ENCODE measurements at regions not wholly inside any gene's neighbourhood (a gene's known extent, or its start where the extent isn't known, plus 50 kb on each side); places are given as distances from the start of the nearest gene placed in this dataset.
A peak's percentile ranks its signal among the peaks of the same experiment; 100 is the strongest.

GRCh38 chr15:62565634-62566026 is 400.5 kb upstream of the C2CD4B start:
- no peaks in the 10 kb centered on the region for H3K9me3 Mint-ChIP-seq
- peaks cover 3% of the 10 kb centered on the region for H3K27me3 Mint-ChIP-seq (ENCODE audit: low read depth, poor library complexity)
- no peak for DNase-seq
- no peak overlapping the region for H3K27ac Mint-ChIP-seq
- peaks cover 10% of the 10 kb centered on the region for H3K36me3 Mint-ChIP-seq (ENCODE audit: low read depth)
- no peak overlapping the region for H3K4me3 Mint-ChIP-seq
- TF ChIP-seq CTCF (IDR thresholded peaks at IDR 0.05), result no peak
- H3K4me1 Mint-ChIP-seq, result peaks cover 47% of the 10 kb centered on the region

GRCh38 chr15:62566248-62566647 is 401.2 kb upstream of the C2CD4B start:
- Mint-ChIP-seq H3K27me3 (ENCODE audit: low read depth, poor library complexity) (peaks cover 3% of the 10 kb centered on the region), H3K4me3 (no peak overlapping the region), H3K27ac (no peak overlapping the region), H3K36me3 (ENCODE audit: low read depth) (peaks cover 10% of the 10 kb centered on the region), H3K9me3 (no peaks in the 10 kb centered on the region), H3K4me1 (peaks cover 46% of the 10 kb centered on the region)
- no peak for TF ChIP-seq CTCF (IDR thresholded peaks at IDR 0.05)
- no peak for DNase-seq

- DNase-seq, result no peak
- Mint-ChIP-seq H3K27ac (peak overlapping the region; percentile 38), H3K27me3 (ENCODE audit: low read depth, poor library complexity) (peaks cover 3% of the 10 kb centered on the region), H3K4me3 (no peak overlapping the region), H3K4me1 (peaks cover 42% of the 10 kb centered on the region), H3K36me3 (ENCODE audit: low read depth) (peaks cover 10% of the 10 kb centered on the region), H3K9me3 (no peaks in the 10 kb centered on the region)
- no peak for TF ChIP-seq CTCF (IDR thresholded peaks at IDR 0.05)
Observed at GRCh38 chr15:62567501-62567900, 402.4 kb upstream of the C2CD4B start.

GRCh38 chr15:62568004-62568403 is 402.9 kb upstream of the C2CD4B start:
- peaks cover 3% of the 10 kb centered on the region for H3K27me3 Mint-ChIP-seq (ENCODE audit: low read depth, poor library complexity)
- H3K4me3 Mint-ChIP-seq, result no peak overlapping the region
- H3K27ac Mint-ChIP-seq, result no peak overlapping the region
- TF ChIP-seq CTCF (IDR thresholded peaks at IDR 0.05), result no peak
- peaks cover 46% of the 10 kb centered on the region for H3K4me1 Mint-ChIP-seq
- no peaks in the 10 kb centered on the region for H3K9me3 Mint-ChIP-seq
- peaks cover 10% of the 10 kb centered on the region for H3K36me3 Mint-ChIP-seq (ENCODE audit: low read depth)
- no peak for DNase-seq

GRCh38 chr15:62568702-62569101 is 403.6 kb upstream of the C2CD4B start:
- Mint-ChIP-seq H3K9me3 (no peaks in the 10 kb centered on the region), H3K27ac (no peak overlapping the region), H3K4me1 (peaks cover 39% of the 10 kb centered on the region), H3K4me3 (no peak overlapping the region), H3K27me3 (ENCODE audit: low read depth, poor library complexity) (peaks cover 6% of the 10 kb centered on the region), H3K36me3 (ENCODE audit: low read depth) (peaks cover 4% of the 10 kb centered on the region)
- no peak for TF ChIP-seq CTCF (IDR thresholded peaks at IDR 0.05)
- no peak for DNase-seq

- H3K36me3 Mint-ChIP-seq (ENCODE audit: low read depth), result peaks cover 4% of the 10 kb centered on the region
- no peak overlapping the region for H3K4me3 Mint-ChIP-seq
- H3K27ac Mint-ChIP-seq, result no peak overlapping the region
- no peak for DNase-seq
- no peak for TF ChIP-seq CTCF (IDR thresholded peaks at IDR 0.05)
- H3K27me3 Mint-ChIP-seq (ENCODE audit: low read depth, poor library complexity), result peaks cover 6% of the 10 kb centered on the region
- H3K4me1 Mint-ChIP-seq, result peaks cover 32% of the 10 kb centered on the region
- H3K9me3 Mint-ChIP-seq, result no peaks in the 10 kb centered on the region
Observed at GRCh38 chr15:62569460-62570404, 404.6 kb upstream of the C2CD4B start.
